Osteoblast (primary cell): ENCODE measurements at regions not wholly inside any gene's neighbourhood (a gene's known extent, or its start where the extent isn't known, plus 50 kb on each side); places are given as distances from the start of the nearest gene placed in this dataset.

Experiments used
- DNase-seq: peaks from one replicate; pipeline ENCODE4 v3.0.0; 2011; ENCODE audit warnings: low spot score, mixed read lengths; ENCODE audit not compliant: insufficient read length; ENCODE audit errors: missing footprints
- H2AFZ ChIP-seq: 2 replicates; pipeline ENCODE4 v1.6.0; 2011; ENCODE audit warnings: mild to moderate bottlenecking, low read length
- H3K27ac ChIP-seq: 2 replicates; pipeline ENCODE4 v1.5.1; 2011; ENCODE audit warnings: mild to moderate bottlenecking, low read depth, low read length, moderate library complexity
- H3K27me3 ChIP-seq: 2 replicates; pipeline ENCODE4 v1.6.0; 2012; ENCODE audit warnings: mild to moderate bottlenecking, control low read depth, inconsistent platforms, low read length, moderate library complexity; ENCODE audit not compliant: insufficient read depth
- H3K36me3 ChIP-seq: 2 replicates; pipeline ENCODE4 v1.5.1; 2011; ENCODE audit warnings: mild to moderate bottlenecking, low read length, control low read depth, moderate library complexity; ENCODE audit not compliant: insufficient read depth
- H3K4me1 ChIP-seq: 2 replicates; pipeline ENCODE4 v1.5.1; 2011; ENCODE audit warnings: mild to moderate bottlenecking, low read length, control low read depth, moderate library complexity; ENCODE audit not compliant: insufficient read depth
- H3K4me2 ChIP-seq: 2 replicates; pipeline ENCODE4 v1.6.0; 2011; ENCODE audit warnings: mild to moderate bottlenecking, low read length; ENCODE audit not compliant: insufficient read depth
- H3K4me3 ChIP-seq: fragments of 200-600 bp; sonication (generic); 3 replicates; pipeline ENCODE4 v1.5.1; 2012; ENCODE audit warnings: mild to moderate bottlenecking, low read length, inconsistent platforms; ENCODE audit not compliant: insufficient read depth
- H3K79me2 ChIP-seq: 2 replicates; pipeline ENCODE4 v1.6.0; 2012; ENCODE audit warnings: mild to moderate bottlenecking, low read length, control low read depth, inconsistent platforms; ENCODE audit not compliant: insufficient read depth
- H3K9me3 ChIP-seq: 2 replicates; pipeline ENCODE4 v1.5.1; 2011; ENCODE audit warnings: low read depth, low read length, control low read depth
- H4K20me1 ChIP-seq: 2 replicates; pipeline ENCODE4 v1.6.0; 2012; ENCODE audit warnings: mild to moderate bottlenecking, low read length, control low read depth; ENCODE audit not compliant: insufficient read depth
- CTCF ChIP-seq: IDR thresholded peaks from 2 replicates; pipeline ENCODE4 v1.5.1; 2011; ENCODE audit warnings: mild to moderate bottlenecking, low read depth, low read length, moderate library complexity; ENCODE audit errors: extremely low read depth

- H3K36me3 ChIP-seq = no peaks in the 10 kb centered on the region
- no peak for TF ChIP-seq CTCF
- no peaks in the 10 kb centered on the region for H3K79me2 ChIP-seq
- no peaks in the 10 kb centered on the region for H4K20me1 ChIP-seq
- no peak overlapping the region for H3K4me3 ChIP-seq
- no peak overlapping the region for H3K27ac ChIP-seq
- no peak overlapping the region for H2AFZ ChIP-seq
- no peak overlapping the region for H3K4me2 ChIP-seq
- no peaks in the 10 kb centered on the region for H3K9me3 ChIP-seq
- no peak for DNase-seq
- H3K4me1 ChIP-seq = no peaks in the 10 kb centered on the region
- no peaks in the 10 kb centered on the region for H3K27me3 ChIP-seq
These were observed 228.1 kb downstream of the QDPR start for GRCh38 chr4:17283832-17284231.

- TF ChIP-seq CTCF = no peak
- no peaks in the 10 kb centered on the region for H3K4me1 ChIP-seq
- H3K4me2 ChIP-seq = no peak overlapping the region
- DNase-seq = no peak
- no peaks in the 10 kb centered on the region for H4K20me1 ChIP-seq
- no peak overlapping the region for H3K4me3 ChIP-seq
- no peak overlapping the region for H2AFZ ChIP-seq
- no peaks in the 10 kb centered on the region for H3K79me2 ChIP-seq
- H3K9me3 ChIP-seq = no peaks in the 10 kb centered on the region
- no peaks in the 10 kb centered on the region for H3K27me3 ChIP-seq
- no peaks in the 10 kb centered on the region for H3K36me3 ChIP-seq
- no peak overlapping the region for H3K27ac ChIP-seq
These were observed 228.6 kb downstream of the QDPR start for GRCh38 chr4:17283251-17283650.

GRCh38 chr4:17280261-17281018 lies 231.4 kb downstream of the QDPR start:
- Histone ChIP-seq H3K4me1 (peaks cover 7% of the 10 kb centered on the region), H3K27me3 (no peaks in the 10 kb centered on the region), H3K4me3 (no peak overlapping the region), H3K9me3 (no peaks in the 10 kb centered on the region), H3K4me2 (no peak overlapping the region), H3K36me3 (no peaks in the 10 kb centered on the region), H3K79me2 (no peaks in the 10 kb centered on the region), H3K27ac (no peak overlapping the region), H2AFZ (no peak overlapping the region), H4K20me1 (no peaks in the 10 kb centered on the region)
- DNase-seq = no peak
- no peak for TF ChIP-seq CTCF

- Histone ChIP-seq H3K4me1 (peaks cover 7% of the 10 kb centered on the region), H4K20me1 (no peaks in the 10 kb centered on the region), H3K27ac (no peak overlapping the region), H3K4me3 (no peak overlapping the region), H2AFZ (peak overlapping the region; percentile 73), H3K27me3 (no peaks in the 10 kb centered on the region), H3K4me2 (peak overlapping the region; percentile 44), H3K79me2 (no peaks in the 10 kb centered on the region), H3K9me3 (no peaks in the 10 kb centered on the region), H3K36me3 (no peaks in the 10 kb centered on the region)
- peak; percentile 83 for DNase-seq
- no peak for TF ChIP-seq CTCF
These were observed 235.1 kb downstream of the QDPR start for GRCh38 chr4:17276776-17277175.
